ENCODE measurements at regions not wholly inside any gene's neighbourhood (a gene's known extent, or its start where the extent isn't known, plus 50 kb on each side); places are given as distances from the start of the nearest gene placed in this dataset.

DNA sequence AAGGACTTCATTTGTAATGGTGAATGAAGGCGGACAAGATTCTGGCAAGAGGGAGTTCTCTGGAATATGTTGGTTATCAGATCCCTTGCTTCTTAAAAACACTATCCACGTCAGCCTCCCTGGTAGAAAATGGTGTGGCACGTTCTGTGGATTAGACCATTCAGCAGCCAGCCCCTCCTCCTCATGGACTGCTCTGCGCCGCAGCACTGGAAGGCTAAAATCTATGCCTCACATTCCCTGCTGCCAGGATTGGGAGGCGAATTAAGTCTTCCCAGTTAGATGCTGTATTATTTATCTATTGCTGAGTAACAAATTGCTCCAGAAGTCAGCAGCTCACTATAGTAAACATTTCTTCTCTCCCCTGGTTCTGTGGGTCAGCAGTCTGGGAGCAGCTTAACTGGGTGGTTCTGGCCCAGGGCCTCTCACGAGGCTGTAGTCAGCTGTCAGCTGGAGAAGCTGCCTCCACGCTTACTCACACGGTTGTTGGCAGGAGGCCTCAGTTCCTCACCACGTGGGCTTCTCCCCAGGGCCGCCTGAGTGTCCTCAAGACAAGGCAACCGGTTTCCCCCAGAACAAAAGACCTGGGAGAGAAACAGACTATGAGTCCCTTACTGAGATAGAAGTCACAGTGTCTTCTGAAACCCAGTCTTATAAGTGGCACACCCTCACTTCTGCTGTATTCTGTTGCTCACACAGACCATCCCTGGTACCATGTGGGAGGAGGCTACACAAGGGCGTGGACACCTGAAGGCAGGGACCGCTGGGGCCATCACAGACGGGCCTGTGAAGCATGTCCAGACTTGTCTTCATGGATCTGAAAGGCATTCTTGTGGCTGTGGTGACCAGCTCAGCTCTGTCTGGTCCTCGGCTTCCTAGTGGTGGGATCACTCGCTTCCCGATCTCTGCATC, 101.0 kb downstream of the NRN1 start:
- TF ChIP-seq POLR2A (IDR thresholded peaks at IDR 0.05), result no peak
- TF ChIP-seq, protein P1, sequence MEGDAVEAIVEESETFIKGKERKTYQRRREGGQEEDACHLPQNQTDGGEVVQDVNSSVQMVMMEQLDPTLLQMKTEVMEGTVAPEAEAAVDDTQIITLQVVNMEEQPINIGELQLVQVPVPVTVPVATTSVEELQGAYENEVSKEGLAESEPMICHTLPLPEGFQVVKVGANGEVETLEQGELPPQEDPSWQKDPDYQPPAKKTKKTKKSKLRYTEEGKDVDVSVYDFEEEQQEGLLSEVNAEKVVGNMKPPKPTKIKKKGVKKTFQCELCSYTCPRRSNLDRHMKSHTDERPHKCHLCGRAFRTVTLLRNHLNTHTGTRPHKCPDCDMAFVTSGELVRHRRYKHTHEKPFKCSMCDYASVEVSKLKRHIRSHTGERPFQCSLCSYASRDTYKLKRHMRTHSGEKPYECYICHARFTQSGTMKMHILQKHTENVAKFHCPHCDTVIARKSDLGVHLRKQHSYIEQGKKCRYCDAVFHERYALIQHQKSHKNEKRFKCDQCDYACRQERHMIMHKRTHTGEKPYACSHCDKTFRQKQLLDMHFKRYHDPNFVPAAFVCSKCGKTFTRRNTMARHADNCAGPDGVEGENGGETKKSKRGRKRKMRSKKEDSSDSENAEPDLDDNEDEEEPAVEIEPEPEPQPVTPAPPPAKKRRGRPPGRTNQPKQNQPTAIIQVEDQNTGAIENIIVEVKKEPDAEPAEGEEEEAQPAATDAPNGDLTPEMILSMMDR (IDR thresholded peaks at IDR 0.05 in 4 of 5, conservative IDR thresholded peaks at IDR 0.05 in 1 of 5), result no peak
